ENCODE measurements at regions not wholly inside any gene's neighbourhood (a gene's known extent, or its start where the extent isn't known, plus 50 kb on each side); places are given as distances from the start of the nearest gene placed in this dataset.

- Histone ChIP-seq H3K27me3 (ENCODE audit: control insufficient read depth in 2 of 2, insufficient read depth in 2 of 2, low read length in 2 of 2) (no peaks in the 10 kb centered on the region), H3K9me3 (ENCODE audit: control insufficient read depth in 2 of 3, low read length in 3 of 3) (no peaks in the 10 kb centered on the region), H3K36me3 (ENCODE audit: control insufficient read depth in 2 of 3, insufficient read depth in 3 of 3, low read length in 3 of 3) (no peaks in the 10 kb centered on the region), H3K4me3 (ENCODE audit: low read length) (no peak overlapping the region), H3K4me1 (ENCODE audit: control insufficient read depth in 2 of 2, insufficient read depth in 2 of 2, low read length in 2 of 2) (no peaks in the 10 kb centered on the region), H3K27ac (ENCODE audit: low read depth, low read length) (no peak overlapping the region)
- DNase-seq: no peak
- Mint-ChIP-seq H3K4me1 (no peaks in the 10 kb centered on the region), H3K36me3 (no peaks in the 10 kb centered on the region), H3K4me3 (no peak overlapping the region), H3K27ac (no peak overlapping the region), H3K9me3 (peaks cover 0 to 2% (median 0%) of the 10 kb centered on the region in 11 donors), H3K27me3 (peaks cover 0 to 6% (median 0%) of the 10 kb centered on the region in 5 donors)
- ATAC-seq: no peak
- intact Hi-C loops (cut with micrococcal nuclease): no loop called here
- ChIA-PET CTCF (no interaction called here), POLR2A (no interaction called here)
Measured at GRCh38 chr2:220789961-220790360, 782.1 kb downstream of the EPHA4 start.

GRCh38 chr2:220795705-220796104 is 776.4 kb downstream of the EPHA4 start:
- Histone ChIP-seq H3K4me1 (ENCODE audit: control insufficient read depth in 2 of 2, insufficient read depth in 2 of 2, low read length in 2 of 2) (no peaks in the 10 kb centered on the region), H3K4me3 (ENCODE audit: low read length) (no peak overlapping the region), H3K9me3 (ENCODE audit: control insufficient read depth in 2 of 3, low read length in 3 of 3) (no peaks in the 10 kb centered on the region), H3K27me3 (ENCODE audit: control insufficient read depth in 2 of 2, insufficient read depth in 2 of 2, low read length in 2 of 2) (no peaks in the 10 kb centered on the region), H3K27ac (ENCODE audit: low read depth, low read length) (no peak overlapping the region), H3K36me3 (ENCODE audit: control insufficient read depth in 2 of 3, insufficient read depth in 3 of 3, low read length in 3 of 3) (no peaks in the 10 kb centered on the region)
- Mint-ChIP-seq H3K36me3 (no peaks in the 10 kb centered on the region), H3K4me1 (no peaks in the 10 kb centered on the region), H3K27me3 (peaks cover 0 to 11% (median 0%) of the 10 kb centered on the region in 5 donors), H3K4me3 (no peak overlapping the region), H3K27ac (no peak overlapping the region), H3K9me3 (peaks cover 0 to 4% (median 0%) of the 10 kb centered on the region in 11 donors)
- no peak for DNase-seq
- intact Hi-C loops (cut with micrococcal nuclease): no loop called here
- POLR2A ChIA-PET: no interaction called here
- CTCF ChIA-PET: no interaction called here
- ATAC-seq: no peak

GRCh38 chr2:220811115-220811514 is 761.0 kb downstream of the EPHA4 start:
- ChIA-PET POLR2A (no interaction called here), CTCF (no interaction called here)
- Histone ChIP-seq H3K9me3 (ENCODE audit: control insufficient read depth in 2 of 3, low read length in 3 of 3) (no peaks in the 10 kb centered on the region), H3K4me3 (ENCODE audit: low read length) (no peak overlapping the region), H3K27ac (ENCODE audit: low read depth, low read length) (no peak overlapping the region), H3K27me3 (ENCODE audit: control insufficient read depth in 2 of 2, insufficient read depth in 2 of 2, low read length in 2 of 2) (no peaks in the 10 kb centered on the region), H3K36me3 (ENCODE audit: control insufficient read depth in 2 of 3, insufficient read depth in 3 of 3, low read length in 3 of 3) (no peaks in the 10 kb centered on the region), H3K4me1 (ENCODE audit: control insufficient read depth in 2 of 2, insufficient read depth in 2 of 2, low read length in 2 of 2) (no peaks in the 10 kb centered on the region)
- Mint-ChIP-seq H3K4me3 (no peak overlapping the region), H3K27me3 (peaks cover 0 to 3% (median 2%) of the 10 kb centered on the region in 5 donors), H3K9me3 (peaks cover 0 to 5% (median 0%) of the 10 kb centered on the region in 11 donors), H3K36me3 (no peaks in the 10 kb centered on the region), H3K27ac (no peak overlapping the region), H3K4me1 (no peaks in the 10 kb centered on the region)
- no peak for DNase-seq
- no peak for ATAC-seq
- intact Hi-C loops (cut with micrococcal nuclease): no loop called here

- Histone ChIP-seq H3K27ac (ENCODE audit: low read depth, low read length) (no peak overlapping the region), H3K9me3 (ENCODE audit: control insufficient read depth in 2 of 3, low read length in 3 of 3) (no peaks in the 10 kb centered on the region), H3K4me1 (ENCODE audit: control insufficient read depth in 2 of 2, insufficient read depth in 2 of 2, low read length in 2 of 2) (no peaks in the 10 kb centered on the region), H3K27me3 (ENCODE audit: control insufficient read depth in 2 of 2, insufficient read depth in 2 of 2, low read length in 2 of 2) (no peaks in the 10 kb centered on the region), H3K36me3 (ENCODE audit: control insufficient read depth in 2 of 3, insufficient read depth in 3 of 3, low read length in 3 of 3) (no peaks in the 10 kb centered on the region), H3K4me3 (ENCODE audit: low read length) (no peak overlapping the region)
- no peak overlapping the region for H3K4me3 Mint-ChIP-seq
- H3K27me3 Mint-ChIP-seq: no peaks in the 10 kb centered on the region
- DNase-seq: no peak
- H3K9me3 Mint-ChIP-seq: peaks cover 0 to 5% (median 0%) of the 10 kb centered on the region in 11 donors
- H3K4me1 Mint-ChIP-seq: no peaks in the 10 kb centered on the region
- ChIA-PET CTCF (no interaction called here), POLR2A (no interaction called here)
- intact Hi-C loops (cut with micrococcal nuclease): no loop called here
- H3K27ac Mint-ChIP-seq: no peak overlapping the region
- ATAC-seq: no peak
- H3K36me3 Mint-ChIP-seq: no peaks in the 10 kb centered on the region
Measured at GRCh38 chr2:220811952-220812570, 760.0 kb downstream of the EPHA4 start.

- H3K9me3 Mint-ChIP-seq: peaks cover 0 to 10% (median 0%) of the 10 kb centered on the region in 11 donors
- no peak overlapping the region for H3K4me3 ChIP-seq (ENCODE audit: low read length)
- H3K4me3 Mint-ChIP-seq: no peak overlapping the region
- H3K4me1 Mint-ChIP-seq: no peaks in the 10 kb centered on the region
- no peaks in the 10 kb centered on the region for H3K36me3 Mint-ChIP-seq
- peaks cover 0 to 4% (median 0%) of the 10 kb centered on the region in 3 experiments for H3K9me3 ChIP-seq (ENCODE audit: control insufficient read depth in 2 of 3, low read length in 3 of 3)
- no peak overlapping the region for H3K27ac ChIP-seq (ENCODE audit: low read depth, low read length)
- DNase-seq: no peak
- H3K27me3 Mint-ChIP-seq: peaks cover 0 to 6% (median 0%) of the 10 kb centered on the region in 5 donors
- intact Hi-C loops (cut with micrococcal nuclease): no loop called here
- POLR2A ChIA-PET: no interaction called here
- CTCF ChIA-PET: no interaction called here
- no peak for ATAC-seq
- no peak overlapping the region for H3K27ac Mint-ChIP-seq
- no peaks in the 10 kb centered on the region for H3K27me3 ChIP-seq (ENCODE audit: control insufficient read depth in 2 of 2, insufficient read depth in 2 of 2, low read length in 2 of 2)
- no peaks in the 10 kb centered on the region for H3K36me3 ChIP-seq (ENCODE audit: control insufficient read depth in 2 of 3, insufficient read depth in 3 of 3, low read length in 3 of 3)
- no peaks in the 10 kb centered on the region for H3K4me1 ChIP-seq (ENCODE audit: control insufficient read depth in 2 of 2, insufficient read depth in 2 of 2, low read length in 2 of 2)
Measured at GRCh38 chr2:220814441-220814840, 757.7 kb downstream of the EPHA4 start.

GRCh38 chr2:220815698-220816097 is 756.4 kb downstream of the EPHA4 start:
- Mint-ChIP-seq H3K27ac (no peak overlapping the region), H3K4me3 (no peak overlapping the region), H3K27me3 (peaks cover 0 to 6% (median 0%) of the 10 kb centered on the region in 5 donors), H3K4me1 (no peaks in the 10 kb centered on the region), H3K9me3 (peaks cover 0 to 13% (median 0%) of the 10 kb centered on the region in 11 donors), H3K36me3 (no peaks in the 10 kb centered on the region)
- DNase-seq: no peak
- Histone ChIP-seq H3K27ac (ENCODE audit: low read depth, low read length) (no peak overlapping the region), H3K36me3 (ENCODE audit: control insufficient read depth in 2 of 3, insufficient read depth in 3 of 3, low read length in 3 of 3) (no peaks in the 10 kb centered on the region), H3K9me3 (ENCODE audit: control insufficient read depth in 2 of 3, low read length in 3 of 3) (peaks cover 0 to 4% (median 0%) of the 10 kb centered on the region in 3 experiments), H3K4me1 (ENCODE audit: control insufficient read depth in 2 of 2, insufficient read depth in 2 of 2, low read length in 2 of 2) (no peaks in the 10 kb centered on the region), H3K4me3 (ENCODE audit: low read length) (no peak overlapping the region), H3K27me3 (ENCODE audit: control insufficient read depth in 2 of 2, insufficient read depth in 2 of 2, low read length in 2 of 2) (no peaks in the 10 kb centered on the region)
- CTCF ChIA-PET: no interaction called here
- intact Hi-C loops (cut with micrococcal nuclease): no loop called here
- ATAC-seq: no peak
- POLR2A ChIA-PET: no interaction called here

- Histone ChIP-seq H3K27ac (ENCODE audit: low read depth, low read length) (no peak overlapping the region), H3K36me3 (ENCODE audit: control insufficient read depth in 2 of 3, insufficient read depth in 3 of 3, low read length in 3 of 3) (no peaks in the 10 kb centered on the region), H3K9me3 (ENCODE audit: control insufficient read depth in 2 of 3, low read length in 3 of 3) (peaks cover 0 to 4% (median 0%) of the 10 kb centered on the region in 3 experiments), H3K4me1 (ENCODE audit: control insufficient read depth in 2 of 2, insufficient read depth in 2 of 2, low read length in 2 of 2) (no peaks in the 10 kb centered on the region), H3K27me3 (ENCODE audit: control insufficient read depth in 2 of 2, insufficient read depth in 2 of 2, low read length in 2 of 2) (no peaks in the 10 kb centered on the region), H3K4me3 (ENCODE audit: low read length) (no peak overlapping the region)
- ChIA-PET CTCF (no interaction called here), POLR2A (no interaction called here)
- Mint-ChIP-seq H3K27ac (no peak overlapping the region), H3K4me1 (no peaks in the 10 kb centered on the region), H3K36me3 (no peaks in the 10 kb centered on the region), H3K4me3 (no peak overlapping the region), H3K27me3 (peaks cover 0 to 6% (median 6%) of the 10 kb centered on the region in 5 donors), H3K9me3 (peaks cover 0 to 17% (median 2%) of the 10 kb centered on the region in 11 donors)
- intact Hi-C loops (cut with micrococcal nuclease): no loop called here
- DNase-seq (no peak), ATAC-seq (no peak)
Measured at GRCh38 chr2:220821683-220822082, 750.4 kb downstream of the EPHA4 start.
